ENCODE measurements at regions not wholly inside any gene's neighbourhood (a gene's known extent, or its start where the extent isn't known, plus 50 kb on each side); places are given as distances from the start of the nearest gene placed in this dataset.

DNA sequence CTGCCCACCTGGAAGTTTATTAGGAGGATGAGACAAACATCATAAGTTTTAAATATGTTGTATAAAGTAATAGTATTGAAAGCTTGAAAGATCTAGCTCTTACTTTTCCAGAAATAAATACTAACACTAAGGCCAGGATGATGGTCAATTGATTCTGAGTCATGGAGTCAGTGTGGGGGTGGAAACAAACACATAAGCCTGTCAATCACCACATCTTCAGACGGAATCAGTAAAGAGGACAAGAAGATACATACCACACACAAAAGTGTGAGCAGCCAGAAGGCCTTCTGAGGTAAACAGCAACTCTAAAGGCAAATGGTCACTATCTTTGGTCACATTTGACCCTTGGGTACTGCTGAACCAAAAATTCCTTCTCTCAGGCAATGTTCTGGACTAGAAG is 365.0 kb upstream of the RASGEF1B start:
- H3K4me3 ChIP-seq, result no peak overlapping the region
- intact Hi-C loops (cut with DNase I), result no loop called here
- 27 to 40% methylated on average over 1 of the region's 1 CpG for WGBS, 2 donors
- no peaks in the 10 kb centered on the region for H3K27me3 ChIP-seq
- no peaks in the 10 kb centered on the region for H3K36me3 ChIP-seq
- no peak overlapping the region for H3K27ac ChIP-seq
- H3K4me1 ChIP-seq, result no peaks in the 10 kb centered on the region
- DNase-seq, result no peak
- TF ChIP-seq CTCF (IDR thresholded peaks at IDR 0.05) (no peak), POLR2A (IDR thresholded peaks at IDR 0.05) (no peak)
- H3K9me3 ChIP-seq, result no peaks in the 10 kb centered on the region

GRCh38 chr4:81833576-81833975 is 361.9 kb upstream of the RASGEF1B start:
- no peaks in the 10 kb centered on the region for H3K9me3 ChIP-seq
- no peak overlapping the region for H3K4me3 ChIP-seq
- intact Hi-C loops (cut with DNase I), result no loop called here
- H3K27ac ChIP-seq, result no peak overlapping the region
- WGBS, 2 donors, result 84 to 85% methylated on average over 3 of the region's 3 CpGs
- H3K36me3 ChIP-seq, result no peaks in the 10 kb centered on the region
- TF ChIP-seq CTCF (IDR thresholded peaks at IDR 0.05), result no peak
- no peak for TF ChIP-seq POLR2A (IDR thresholded peaks at IDR 0.05)
- H3K4me1 ChIP-seq, result no peaks in the 10 kb centered on the region
- DNase-seq, result no peak
- no peaks in the 10 kb centered on the region for H3K27me3 ChIP-seq

GRCh38 chr4:81828991-81829390 is 357.3 kb upstream of the RASGEF1B start:
- intact Hi-C loops (cut with DNase I), result no loop called here
- no peak overlapping the region for H3K4me3 ChIP-seq
- no peak for DNase-seq
- no peaks in the 10 kb centered on the region for H3K36me3 ChIP-seq
- no peaks in the 10 kb centered on the region for H3K27me3 ChIP-seq
- no peaks in the 10 kb centered on the region for H3K9me3 ChIP-seq
- 67 to 100% methylated on average over 1 of the region's 1 CpG for WGBS, 2 donors
- TF ChIP-seq CTCF (IDR thresholded peaks at IDR 0.05) (no peak), POLR2A (IDR thresholded peaks at IDR 0.05) (no peak)
- no peak overlapping the region for H3K27ac ChIP-seq
- no peaks in the 10 kb centered on the region for H3K4me1 ChIP-seq

DNA sequence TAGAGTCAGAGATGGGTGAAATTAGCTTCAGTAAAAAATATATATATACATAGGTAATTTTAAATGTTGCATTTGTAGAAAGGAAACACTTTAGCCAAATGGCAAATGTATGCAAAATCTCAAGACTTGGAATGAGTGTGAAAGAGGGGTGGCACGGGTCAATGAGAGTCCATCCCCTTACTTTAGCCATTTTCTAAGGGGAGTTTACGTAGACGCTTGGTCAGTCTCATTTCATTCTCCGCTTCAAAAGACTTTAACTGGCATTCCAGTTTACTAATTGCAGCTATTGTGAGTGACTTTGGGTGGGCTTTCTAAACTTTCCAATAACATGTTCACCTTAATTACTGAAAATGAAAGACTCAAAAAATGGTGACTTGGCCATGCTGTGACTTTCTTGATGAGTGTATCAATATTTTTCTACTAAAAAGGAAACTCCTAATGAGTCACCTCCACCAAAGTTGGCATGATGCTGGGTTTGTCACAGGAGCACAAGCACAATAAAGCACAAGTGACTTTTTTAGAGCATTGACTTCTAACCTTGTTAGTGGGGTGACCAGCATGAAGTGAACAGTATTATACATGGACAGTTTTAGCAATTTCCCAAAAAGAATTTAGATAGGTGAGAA is 356.0 kb upstream of the RASGEF1B start:
- WGBS, 2 donors, result 70 to 92% methylated on average over 4 of the region's 4 CpGs
- no peak for DNase-seq
- Histone ChIP-seq H3K36me3 (no peaks in the 10 kb centered on the region), H3K27ac (no peak overlapping the region), H3K4me1 (no peaks in the 10 kb centered on the region), H3K4me3 (no peak overlapping the region), H3K9me3 (no peaks in the 10 kb centered on the region), H3K27me3 (no peaks in the 10 kb centered on the region)
- TF ChIP-seq POLR2A (IDR thresholded peaks at IDR 0.05) (no peak), CTCF (IDR thresholded peaks at IDR 0.05) (no peak)
- intact Hi-C loops (cut with DNase I), result no loop called here

GRCh38 chr4:81826817-81827424 is 355.2 kb upstream of the RASGEF1B start:
- no peak overlapping the region for H3K27ac ChIP-seq
- H3K4me1 ChIP-seq, result no peaks in the 10 kb centered on the region
- H3K9me3 ChIP-seq, result no peaks in the 10 kb centered on the region
- DNase-seq, result no peak
- no peak overlapping the region for H3K4me3 ChIP-seq
- no peaks in the 10 kb centered on the region for H3K27me3 ChIP-seq
- intact Hi-C loops (cut with DNase I), result no loop called here
- TF ChIP-seq CTCF (IDR thresholded peaks at IDR 0.05), result no peak
- no peak for TF ChIP-seq POLR2A (IDR thresholded peaks at IDR 0.05)
- 74 to 81% methylated on average over 6 of the region's 6 CpGs for WGBS, 2 donors
- H3K36me3 ChIP-seq, result no peaks in the 10 kb centered on the region

Data from esophagus squamous epithelium (tissue), 5 donors.